ENCODE measurements at regions not wholly inside any gene's neighbourhood (a gene's known extent, or its start where the extent isn't known, plus 50 kb on each side); places are given as distances from the start of the nearest gene placed in this dataset.
"Not testable (repeated sequence)": the region's sequence is repeated elsewhere in the genome, so short reads cannot be mapped to it uniquely, and the experiment has no call there.

DNA sequence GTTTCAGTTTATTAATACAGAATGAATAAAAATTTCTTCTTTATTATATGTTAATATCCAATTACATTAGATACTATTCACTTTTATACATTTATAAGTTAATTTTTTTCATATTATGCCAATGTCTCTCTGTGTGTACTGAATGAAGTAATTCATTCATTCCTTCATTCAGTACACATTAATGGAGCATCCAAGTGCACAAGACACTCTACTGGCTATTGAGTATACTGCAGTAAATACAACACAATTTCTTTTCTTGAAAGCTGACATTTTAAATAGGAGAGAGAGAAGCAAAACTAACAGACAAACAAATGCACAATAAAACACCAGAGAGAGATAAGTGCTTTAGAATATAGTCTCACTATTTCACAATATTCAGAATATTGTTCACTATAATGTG lies 1038.3 kb upstream of the SPRY2 start:
- in situ Hi-C loops (cut with MboI; ENCODE audit: low sequenced_read_pairs) = no loop called here

DNA sequence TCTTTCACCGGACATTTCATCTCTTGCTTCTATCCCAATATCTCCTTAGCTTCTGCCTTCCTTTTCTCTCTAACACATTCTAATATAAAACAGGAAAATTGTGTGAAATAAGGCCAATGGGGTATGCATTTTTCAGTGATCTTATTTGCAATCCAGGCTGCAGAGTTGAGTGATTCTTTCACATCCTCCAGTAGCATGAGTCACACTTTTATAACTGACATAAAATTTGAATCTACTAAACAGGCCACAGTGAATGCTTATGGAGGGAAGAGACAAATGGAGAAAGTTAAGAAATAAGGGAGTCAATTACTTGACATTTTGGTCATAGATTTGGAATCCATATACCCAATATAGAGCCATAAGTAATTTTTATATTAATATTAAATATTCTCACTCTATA lies 1037.0 kb upstream of the SPRY2 start:
- in situ Hi-C loops (cut with MboI; ENCODE audit: low sequenced_read_pairs) = no loop called here

- in situ Hi-C loops (cut with MboI; ENCODE audit: low sequenced_read_pairs) = no loop called here
These were observed 1034.8 kb upstream of the SPRY2 start for GRCh38 chr13:81375709-81376108.

GRCh38 chr13:81362711-81363110 lies 1021.8 kb upstream of the SPRY2 start:
- in situ Hi-C loops (cut with MboI; ENCODE audit: low sequenced_read_pairs) = not testable (repeated sequence)

DNA sequence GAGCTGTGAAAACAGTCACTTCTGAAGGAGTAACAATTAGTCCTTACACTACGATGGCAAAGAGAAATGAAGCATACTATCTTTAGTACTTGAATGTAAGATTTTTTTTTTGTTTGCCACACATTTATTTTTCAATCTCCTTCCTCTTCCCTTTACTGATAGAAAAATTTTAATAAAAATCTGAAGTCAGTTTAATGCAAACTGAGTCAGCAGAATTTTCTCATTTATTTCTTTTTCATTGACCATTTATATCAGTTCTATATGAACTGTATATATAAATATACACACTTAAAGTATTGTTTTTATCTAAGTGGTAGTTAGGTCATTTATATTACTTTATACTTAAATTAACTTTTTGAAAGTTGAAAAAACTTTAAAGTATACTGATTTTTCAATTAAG lies 1009.1 kb upstream of the SPRY2 start:
- in situ Hi-C loops (cut with MboI; ENCODE audit: low sequenced_read_pairs) = no loop called here

DNA sequence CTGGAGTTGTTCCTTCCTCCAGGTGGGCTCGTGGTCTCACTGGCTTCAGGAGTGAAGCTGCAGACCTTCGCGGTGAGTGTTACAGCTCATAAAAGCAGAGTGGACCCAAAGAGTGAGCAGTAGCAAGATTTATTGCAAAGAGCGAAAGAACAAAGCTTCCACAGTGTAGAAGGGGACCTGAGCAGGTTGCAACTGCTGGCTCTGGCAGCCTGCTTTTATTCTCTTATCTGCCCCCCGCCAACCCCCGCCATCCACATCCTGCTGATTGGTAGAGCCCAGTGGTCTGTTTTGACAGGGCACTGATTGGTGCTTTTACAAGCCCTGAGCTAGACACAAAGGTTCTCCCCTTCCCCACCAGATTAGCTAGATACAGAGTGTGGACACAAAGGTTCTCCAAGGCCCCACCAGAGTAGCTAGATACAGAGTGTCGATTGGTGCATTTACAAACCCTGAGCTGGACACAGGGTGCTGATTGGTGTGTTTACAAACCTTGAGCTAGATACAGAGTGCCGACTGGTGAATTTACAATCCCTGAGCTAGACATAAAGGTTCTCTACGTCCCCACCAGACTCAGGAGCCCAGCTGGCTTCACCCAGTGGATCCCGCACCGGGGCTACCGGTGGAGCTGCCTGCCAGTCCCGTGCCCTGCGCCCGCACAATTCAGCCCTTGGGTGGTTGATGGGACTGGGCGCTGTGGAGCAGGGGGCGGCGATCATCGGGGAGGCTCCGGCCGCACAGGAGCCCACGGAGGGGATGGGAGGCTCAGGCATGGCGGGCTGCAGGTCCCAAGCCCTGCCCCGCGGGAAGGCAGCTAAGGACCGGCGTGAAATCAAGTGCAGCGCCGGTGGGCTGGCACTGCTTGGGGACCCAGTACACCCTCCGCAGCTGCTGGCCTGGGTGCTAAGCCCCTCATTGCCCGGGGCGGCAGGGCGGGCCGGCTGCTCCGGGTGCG lies 999.5 kb upstream of the SPRY2 start:
- in situ Hi-C loops (cut with MboI; ENCODE audit: low sequenced_read_pairs) = not testable (repeated sequence)

DNA sequence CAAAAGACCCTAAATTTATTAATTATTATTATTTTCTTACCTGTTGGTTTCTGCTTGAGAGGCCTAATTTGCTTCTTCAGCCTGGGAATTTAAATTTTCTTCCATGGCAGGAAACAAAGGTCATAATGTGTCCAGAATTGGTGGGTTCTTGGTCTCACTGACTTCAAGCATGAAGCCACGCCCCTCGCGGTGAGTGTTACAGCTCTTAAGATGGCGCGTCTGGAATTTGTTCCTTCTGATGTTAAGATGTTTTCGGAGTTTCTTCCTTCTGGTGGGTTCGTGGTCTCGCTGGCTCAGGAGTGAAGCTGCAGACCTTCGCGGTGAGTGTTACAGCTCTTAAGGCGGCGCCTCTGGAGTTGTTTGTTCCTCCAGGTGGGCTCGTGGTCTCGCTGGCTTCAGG lies 998.7 kb upstream of the SPRY2 start:
- in situ Hi-C loops (cut with MboI; ENCODE audit: low sequenced_read_pairs) = not testable (repeated sequence)

DNA sequence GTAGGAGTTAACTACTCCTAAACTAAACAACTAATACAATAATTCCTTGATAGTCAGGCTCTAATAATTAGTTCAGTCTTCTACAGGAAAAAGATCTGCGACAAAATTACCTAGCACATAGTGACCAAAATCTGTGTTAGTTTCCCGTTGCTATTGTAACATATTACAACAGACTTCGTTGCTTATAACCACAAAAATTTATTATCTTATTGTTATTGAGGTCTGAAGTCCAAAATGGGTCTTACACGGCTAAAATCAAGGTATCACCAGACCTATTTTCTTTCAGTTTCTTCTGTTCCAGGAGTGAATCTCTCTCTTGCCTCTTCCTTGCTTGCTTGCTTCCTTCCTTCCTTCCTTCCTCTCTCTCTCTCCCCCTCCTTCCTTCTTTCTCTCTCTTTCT lies 993.6 kb upstream of the SPRY2 start:
- in situ Hi-C loops (cut with MboI; ENCODE audit: low sequenced_read_pairs) = no loop called here

GRCh38 chr13:81326913-81327312 lies 986.0 kb upstream of the SPRY2 start:
- in situ Hi-C loops (cut with MboI; ENCODE audit: low sequenced_read_pairs) = no loop called here

GRCh38 chr13:81320516-81320915 lies 979.6 kb upstream of the SPRY2 start:
- in situ Hi-C loops (cut with MboI; ENCODE audit: low sequenced_read_pairs) = no loop called here

DNA sequence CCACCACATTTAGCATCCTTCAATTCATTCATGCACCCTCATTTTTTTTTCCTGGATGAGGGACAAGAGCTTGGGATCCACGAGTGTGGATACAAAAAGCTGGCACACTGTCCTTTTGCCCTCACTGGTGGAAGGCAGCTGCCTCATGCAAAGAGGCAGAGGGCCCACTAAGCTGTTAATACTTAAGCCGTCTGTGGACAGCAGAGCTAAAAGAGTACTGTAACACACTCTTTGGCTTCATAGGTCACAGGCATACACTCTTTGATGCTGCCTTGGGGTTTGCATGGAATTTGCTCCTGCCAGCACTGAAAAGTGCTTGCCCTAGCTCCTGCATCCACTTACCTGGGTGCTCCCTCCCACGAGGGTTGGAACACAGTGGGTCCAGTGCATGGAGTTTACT lies 978.4 kb upstream of the SPRY2 start:
- in situ Hi-C loops (cut with MboI; ENCODE audit: low sequenced_read_pairs) = no loop called here

DNA sequence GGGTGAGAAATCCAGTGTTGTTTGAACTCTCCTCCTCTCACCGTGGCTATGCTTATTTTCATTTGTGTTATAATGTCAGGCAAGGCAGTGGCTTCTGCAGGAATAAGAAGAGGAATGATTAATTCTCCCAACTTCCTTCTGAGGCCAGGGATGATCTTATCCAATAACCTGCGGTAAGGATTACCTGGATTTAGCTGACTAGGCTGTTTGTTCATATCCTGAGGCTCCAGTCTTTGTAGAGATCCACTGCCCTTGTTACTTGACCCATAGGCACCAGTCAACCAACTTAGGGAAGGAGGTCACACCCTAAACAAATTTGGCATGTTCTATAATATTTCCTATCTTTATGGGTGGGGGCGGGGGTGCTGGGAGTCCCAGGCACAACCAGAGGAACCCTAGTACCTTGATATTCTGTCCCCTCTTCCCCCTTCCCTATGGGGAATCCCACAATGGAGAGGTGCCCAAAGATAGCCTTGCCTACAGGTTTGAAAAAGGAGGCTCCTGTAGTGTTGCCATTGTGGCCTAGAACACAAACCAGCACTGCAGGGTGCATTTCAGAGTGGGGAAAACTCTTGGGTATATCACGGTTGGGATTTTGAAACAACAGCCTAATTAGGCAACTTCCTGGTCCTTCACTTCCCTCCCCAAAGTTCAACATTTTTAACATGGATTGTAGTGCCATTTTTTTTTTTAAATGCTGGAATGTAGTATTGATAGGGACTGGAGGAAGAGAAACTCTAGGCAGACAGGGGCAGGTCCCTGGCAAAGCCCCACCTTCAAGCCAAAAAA lies 977.5 kb upstream of the SPRY2 start:
- in situ Hi-C loops (cut with MboI; ENCODE audit: low sequenced_read_pairs) = no loop called here

- in situ Hi-C loops (cut with MboI; ENCODE audit: low sequenced_read_pairs) = no loop called here
These were observed 973.5 kb upstream of the SPRY2 start for GRCh38 chr13:81314461-81314860.

GRCh38 chr13:81305928-81306327 lies 965.0 kb upstream of the SPRY2 start:
- in situ Hi-C loops (cut with MboI; ENCODE audit: low sequenced_read_pairs) = no loop called here

DNA sequence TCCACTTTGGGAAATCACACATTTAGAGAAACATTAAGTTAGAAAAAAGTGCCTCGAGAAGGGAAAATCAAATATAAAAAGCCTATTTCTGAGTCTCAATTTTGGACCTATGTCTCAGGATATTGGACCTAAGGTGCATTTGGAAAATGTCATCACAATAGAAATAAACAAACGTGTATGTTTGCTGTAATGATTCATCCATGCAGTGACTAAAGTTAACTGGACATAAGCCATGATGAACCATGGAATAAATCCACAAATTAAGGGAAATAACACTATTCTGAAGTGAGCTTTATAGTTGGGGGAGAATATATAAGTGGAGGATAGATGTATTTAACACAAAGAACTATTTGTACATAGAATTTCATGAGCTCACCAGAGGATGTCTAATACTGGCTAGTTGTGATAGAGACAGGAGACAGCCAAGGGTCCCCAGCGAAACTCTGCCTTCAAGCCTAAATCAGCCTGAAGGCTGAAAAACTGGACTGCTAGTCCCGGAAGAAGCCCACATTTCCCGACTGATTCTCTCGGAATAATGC lies 963.3 kb upstream of the SPRY2 start:
- in situ Hi-C loops (cut with MboI; ENCODE audit: low sequenced_read_pairs) = no loop called here

DNA sequence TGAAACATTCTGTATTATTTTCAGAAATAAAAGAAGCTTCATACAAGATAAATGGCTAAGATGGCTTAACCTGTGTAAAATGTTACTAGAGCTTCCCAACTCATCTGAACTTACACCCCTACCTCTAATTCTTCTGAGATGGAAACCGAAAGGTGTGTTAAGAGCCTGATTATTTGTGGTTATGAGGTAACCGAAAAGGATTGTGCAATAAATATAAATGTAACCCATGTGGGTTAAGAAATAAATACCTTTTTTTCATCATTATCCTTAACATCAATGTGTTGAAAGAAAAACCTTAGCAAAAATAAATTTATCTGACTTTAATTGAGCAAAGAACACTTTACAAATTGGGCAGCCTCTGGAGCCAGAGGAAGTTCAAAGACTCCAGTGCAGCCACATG lies 961.8 kb upstream of the SPRY2 start:
- in situ Hi-C loops (cut with MboI; ENCODE audit: low sequenced_read_pairs) = no loop called here

DNA sequence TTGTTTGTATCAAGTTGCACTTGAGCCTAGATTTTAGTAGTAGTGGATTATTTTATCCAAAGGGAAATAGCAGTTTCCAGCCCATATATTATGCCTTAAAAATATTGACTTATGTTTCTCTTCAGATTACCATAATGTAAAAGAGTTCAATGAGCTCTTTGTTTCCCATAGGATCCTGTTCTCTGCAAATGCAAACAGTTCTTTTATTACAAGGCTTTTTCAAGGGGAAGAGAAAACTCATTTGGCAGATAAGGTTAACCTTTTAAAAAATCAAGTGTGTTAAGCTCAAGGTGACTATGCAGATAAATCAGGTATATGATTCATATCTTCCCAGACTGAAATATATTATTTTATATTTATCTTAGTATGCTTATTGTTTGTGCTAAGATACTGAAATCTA lies 961.2 kb upstream of the SPRY2 start:
- in situ Hi-C loops (cut with MboI; ENCODE audit: low sequenced_read_pairs) = no loop called here

GRCh38 chr13:81295177-81295576 lies 954.3 kb upstream of the SPRY2 start:
- in situ Hi-C loops (cut with MboI; ENCODE audit: low sequenced_read_pairs) = no loop called here

GRCh38 chr13:81293594-81294164 lies 952.8 kb upstream of the SPRY2 start:
- in situ Hi-C loops (cut with MboI; ENCODE audit: low sequenced_read_pairs) = no loop called here

DNA sequence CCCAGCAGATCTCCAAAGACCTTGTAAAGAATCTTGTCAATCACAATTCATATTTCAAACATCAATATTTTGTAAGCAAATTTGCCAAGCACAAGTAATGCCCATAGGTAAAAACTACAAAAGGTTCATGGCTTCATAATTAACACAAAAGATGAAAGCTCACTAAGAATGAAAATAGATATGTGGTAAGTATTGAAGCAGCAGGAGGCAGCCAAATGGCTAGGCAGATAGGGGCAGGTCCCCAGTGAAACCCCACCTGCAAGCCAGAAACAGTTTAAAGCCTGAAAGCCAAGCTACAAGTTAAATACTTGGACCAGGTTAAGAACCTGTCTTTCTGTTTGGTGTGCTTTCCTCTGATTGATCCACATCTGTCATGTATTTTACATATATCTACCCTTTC lies 942.6 kb upstream of the SPRY2 start:
- in situ Hi-C loops (cut with MboI; ENCODE audit: low sequenced_read_pairs) = no loop called here

DNA sequence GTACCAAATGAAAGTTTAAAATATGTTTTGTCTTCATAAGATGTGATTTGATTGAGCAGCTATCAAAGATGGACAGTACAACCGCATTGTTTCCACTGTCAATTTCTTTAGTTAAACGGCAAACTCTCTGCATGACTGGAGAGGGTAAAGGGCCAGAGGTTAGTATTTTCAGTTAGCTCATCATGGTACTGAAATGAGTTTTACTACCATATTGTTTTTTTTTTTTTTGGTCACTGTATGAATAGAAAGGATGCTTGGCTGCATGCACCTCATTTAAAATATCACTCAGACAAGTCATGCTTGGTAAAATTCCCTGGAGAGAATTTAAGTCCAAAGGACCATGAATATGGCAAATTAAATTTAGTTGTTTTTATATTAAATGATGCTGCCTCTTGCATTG lies 942.1 kb upstream of the SPRY2 start:
- in situ Hi-C loops (cut with MboI; ENCODE audit: low sequenced_read_pairs) = no loop called here
